GM18499 (cell line): ENCODE measurements at regions not wholly inside any gene's neighbourhood (a gene's known extent, or its start where the extent isn't known, plus 50 kb on each side); places are given as distances from the start of the nearest gene placed in this dataset.
"Not testable (repeated sequence)": the region's sequence is repeated elsewhere in the genome, so short reads cannot be mapped to it uniquely, and the experiment has no call there.

Experiments used
- ATAC-seq: cut with Tn5 transposase; IDR thresholded peaks from one replicate; pipeline ENCODE4 v1.9.1; 2021; ENCODE audit warnings: moderate number of reproducible peaks; ENCODE audit not compliant: insufficient read depth, unreplicated experiment

DNA sequence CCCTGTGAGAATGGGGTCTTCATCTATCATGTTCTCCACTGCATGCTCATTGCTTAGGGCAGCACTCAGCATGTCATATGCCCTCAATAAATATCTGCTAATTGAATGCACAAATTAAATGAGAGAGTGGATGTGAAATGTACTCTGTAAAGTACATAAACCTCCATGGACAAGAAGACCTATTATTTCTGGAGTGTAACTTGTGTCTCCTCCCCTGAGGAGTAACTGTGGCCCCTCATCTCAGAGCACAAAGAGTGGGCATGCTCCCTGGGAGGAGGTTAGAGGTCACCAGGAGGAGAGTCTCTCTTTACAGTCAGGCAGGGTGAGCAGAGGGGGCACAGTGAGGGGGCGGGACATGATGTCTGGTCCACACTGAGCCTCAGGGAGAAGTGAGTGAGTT is 313.6 kb upstream of the PODXL start:
- no peak for ATAC-seq

- no peak for ATAC-seq
These were observed 312.9 kb upstream of the PODXL start for GRCh38 chr7:131869169-131869844.

DNA sequence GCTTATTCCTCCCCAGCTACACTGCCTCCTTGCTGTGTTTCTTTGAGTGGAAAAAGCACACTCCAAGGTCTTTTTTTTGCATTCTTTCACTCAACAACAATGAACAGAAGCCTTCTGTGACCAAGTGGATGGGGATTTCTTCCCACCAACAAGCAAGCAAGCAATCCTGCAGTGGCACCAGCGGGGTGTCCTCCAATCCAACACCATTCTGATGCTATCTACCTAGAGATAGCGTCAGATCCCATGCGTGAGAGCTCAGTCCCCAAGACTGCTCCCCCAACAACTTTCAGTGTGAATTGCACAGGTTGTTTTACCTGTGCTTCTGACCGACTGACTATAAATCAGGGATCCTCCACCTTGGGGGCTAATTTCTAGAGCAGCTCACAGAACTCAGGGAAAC is 311.0 kb upstream of the PODXL start:
- no peak for ATAC-seq

DNA sequence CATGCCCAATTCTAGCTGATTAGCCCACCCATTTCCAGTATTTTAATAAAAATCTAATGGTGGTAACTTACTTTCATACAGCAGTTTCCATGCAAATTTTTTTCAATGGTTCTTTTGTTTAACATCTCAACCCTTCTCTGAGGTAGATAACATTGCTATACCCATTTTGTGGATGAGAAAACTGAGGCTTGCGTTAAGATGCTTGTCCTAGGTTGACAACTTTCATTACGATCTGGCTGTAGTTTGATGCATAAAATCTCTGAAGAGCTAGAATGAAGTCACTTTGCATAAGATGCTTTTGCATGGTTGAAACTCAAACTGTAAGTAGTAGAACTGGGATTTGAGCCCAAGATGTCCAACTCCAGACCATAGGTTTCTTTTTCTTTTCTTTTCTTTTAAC is 309.5 kb upstream of the PODXL start:
- no peak for ATAC-seq

DNA sequence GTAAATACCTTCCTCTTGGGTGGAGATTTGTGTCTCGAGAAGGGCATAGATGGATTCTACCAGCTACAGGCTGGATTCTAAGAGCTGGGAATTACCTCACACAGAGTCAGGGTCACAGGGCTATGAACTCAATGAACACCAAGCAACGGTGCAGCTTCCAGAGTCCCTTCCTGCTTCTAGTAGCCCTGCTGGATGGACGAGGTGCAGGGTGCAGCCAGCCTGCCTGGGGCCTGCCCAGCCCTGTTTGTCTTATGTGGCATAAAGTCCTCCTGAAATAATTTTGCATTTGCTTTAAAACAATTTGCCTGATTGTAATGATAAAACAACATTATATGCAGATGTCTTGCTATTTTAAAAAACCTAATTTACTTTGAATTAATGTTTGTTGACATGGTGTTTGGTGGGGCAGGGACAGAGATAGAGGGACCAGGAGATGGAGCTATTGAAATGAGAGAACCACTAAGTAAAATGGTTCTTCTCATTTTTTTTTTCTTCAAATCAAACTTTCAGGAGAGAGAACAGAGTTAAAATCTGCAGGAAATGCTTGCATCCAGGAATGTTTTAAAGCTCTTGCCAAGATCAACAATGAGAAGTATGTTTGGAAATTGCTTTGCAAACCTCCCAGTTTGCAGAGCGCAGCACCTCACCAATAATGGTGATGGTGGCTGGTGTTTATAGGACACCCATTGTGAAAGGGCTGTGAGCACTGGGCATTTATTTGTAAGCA is 305.4 kb upstream of the PODXL start:
- ATAC-seq = no peak

DNA sequence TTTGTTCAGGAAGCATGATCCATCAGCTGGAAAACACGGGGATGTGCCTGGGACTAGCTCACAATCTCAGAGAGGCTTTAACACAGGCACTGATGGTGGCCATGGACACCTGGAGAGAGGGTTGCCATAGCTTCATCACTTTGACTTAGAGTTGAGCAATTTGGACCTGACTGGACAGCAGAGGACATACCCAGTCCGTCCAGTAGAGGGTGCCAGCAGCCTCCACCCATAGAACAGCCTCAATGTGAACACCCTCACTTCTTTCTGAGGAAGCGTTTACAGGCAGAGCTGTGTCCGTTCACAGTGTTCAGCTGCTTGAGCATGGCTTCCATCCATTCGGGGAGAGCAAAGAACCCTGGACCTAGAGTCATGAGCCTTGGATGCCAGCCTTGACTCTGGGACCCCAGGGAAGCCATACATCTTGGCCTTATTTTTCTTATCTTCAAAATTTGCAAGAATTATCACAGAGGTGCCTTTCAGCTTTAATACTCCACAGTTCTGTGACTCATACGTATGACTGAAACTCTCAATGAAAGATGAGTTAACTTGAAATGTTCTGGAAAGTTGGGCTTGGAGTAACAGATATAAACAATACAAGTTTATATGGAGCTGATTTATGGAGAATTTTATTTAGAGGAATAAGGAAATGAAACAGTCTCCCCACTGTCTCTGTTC is 302.9 kb upstream of the PODXL start:
- no peak for ATAC-seq

GRCh38 chr7:131858611-131859010 is 302.2 kb upstream of the PODXL start:
- no peak for ATAC-seq

- no peak for ATAC-seq
These were observed 293.0 kb upstream of the PODXL start for GRCh38 chr7:131849472-131849871.

DNA sequence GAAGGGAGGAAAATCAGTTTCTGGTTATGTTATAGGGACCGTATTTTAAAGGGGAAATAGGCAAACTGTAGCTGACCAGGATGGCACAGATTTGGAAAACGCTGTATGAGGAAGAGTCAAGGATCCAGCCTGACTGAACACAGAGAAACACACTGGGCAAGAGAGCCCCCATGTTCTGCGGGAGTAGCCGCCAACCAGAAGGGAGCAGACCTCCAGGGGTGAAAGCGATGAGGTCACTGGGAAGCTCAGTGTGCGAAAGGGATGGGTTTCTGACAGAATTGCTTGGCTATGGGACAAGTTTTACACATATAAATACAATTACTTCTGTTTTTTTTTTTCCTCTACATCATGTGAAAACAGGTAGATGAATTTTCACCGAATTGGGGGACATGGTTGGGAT is 291.6 kb upstream of the PODXL start:
- no peak for ATAC-seq

GRCh38 chr7:131845573-131846314 is 289.3 kb upstream of the PODXL start:
- no peak for ATAC-seq

DNA sequence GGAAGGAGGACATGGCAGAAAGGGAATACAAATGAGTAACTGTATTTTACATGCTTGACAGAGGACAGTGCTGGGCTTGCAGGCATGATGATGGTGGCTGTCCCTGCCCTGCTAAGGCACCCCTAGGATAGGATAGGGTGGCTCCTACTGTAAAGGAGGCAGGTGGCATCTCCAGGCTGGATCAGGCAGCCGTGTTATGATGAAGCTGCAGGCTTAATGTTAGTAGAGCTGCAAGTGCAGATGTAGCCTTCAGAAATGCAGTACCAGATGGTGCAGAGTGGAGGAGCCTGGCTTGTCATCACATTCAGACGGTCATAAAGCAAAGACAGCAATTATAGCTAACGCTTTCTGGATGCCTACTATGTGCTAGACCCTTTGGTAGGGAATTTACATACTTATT is 287.9 kb upstream of the PODXL start:
- ATAC-seq = no peak

- no peak for ATAC-seq
These were observed 287.5 kb upstream of the PODXL start for GRCh38 chr7:131843898-131844331.

- no peak for ATAC-seq
These were observed 283.7 kb upstream of the PODXL start for GRCh38 chr7:131839967-131840690.

GRCh38 chr7:131836733-131837132 is 280.3 kb upstream of the PODXL start:
- ATAC-seq = no peak

- ATAC-seq = no peak
These were observed 278.7 kb upstream of the PODXL start for GRCh38 chr7:131835141-131835540.

- ATAC-seq = no peak
These were observed 274.3 kb upstream of the PODXL start for GRCh38 chr7:131830681-131831080.

DNA sequence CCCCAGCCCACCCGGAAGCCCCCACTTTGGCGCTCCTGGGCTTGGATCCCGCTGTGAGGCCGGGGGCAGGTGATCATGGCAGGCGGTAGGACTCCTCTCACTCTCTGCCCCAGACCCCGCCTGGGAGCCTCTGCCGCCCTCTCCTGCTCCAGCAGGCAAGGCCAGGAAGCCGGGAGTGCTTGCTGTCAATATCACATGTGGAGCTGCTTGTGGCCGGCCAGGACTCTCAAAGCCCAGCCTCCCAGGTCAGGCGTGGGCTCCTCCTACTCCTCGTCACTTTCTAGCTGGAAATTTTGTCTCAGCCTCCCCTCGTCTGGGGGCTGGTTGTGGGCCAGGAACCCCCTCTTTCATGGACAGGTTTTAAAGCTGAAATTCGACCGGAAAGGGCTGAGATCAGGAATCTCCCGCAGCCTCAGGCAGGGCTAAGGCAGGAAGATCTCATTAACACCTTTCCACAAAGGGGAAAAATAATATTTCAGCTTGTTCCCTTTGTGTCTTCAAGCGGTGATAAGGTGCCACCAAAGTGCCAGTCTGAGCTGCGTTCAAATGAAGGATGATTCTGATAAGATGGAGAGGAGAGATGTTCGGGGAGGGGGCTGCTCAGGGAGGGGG is 273.6 kb upstream of the PODXL start:
- ATAC-seq = no peak

DNA sequence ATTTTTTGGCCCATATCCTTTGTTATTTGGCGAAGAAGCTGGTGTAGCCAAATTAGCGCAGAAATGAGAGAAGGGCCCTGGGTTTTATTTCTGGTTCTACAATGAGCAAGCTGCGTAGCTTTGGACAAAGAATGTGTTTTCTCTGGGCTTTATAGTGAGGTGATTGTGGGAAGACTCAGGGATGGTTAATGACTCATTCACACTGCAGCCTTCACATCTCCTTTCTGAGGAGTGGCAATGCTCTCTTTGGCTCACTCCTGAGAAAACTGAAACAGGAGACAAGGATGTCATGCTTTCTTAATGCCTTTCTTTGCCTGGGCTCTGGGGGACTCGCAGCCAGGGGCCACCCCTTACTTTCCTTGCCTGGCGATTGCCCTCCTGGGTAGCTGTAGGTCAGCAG is 271.0 kb upstream of the PODXL start:
- no peak for ATAC-seq

DNA sequence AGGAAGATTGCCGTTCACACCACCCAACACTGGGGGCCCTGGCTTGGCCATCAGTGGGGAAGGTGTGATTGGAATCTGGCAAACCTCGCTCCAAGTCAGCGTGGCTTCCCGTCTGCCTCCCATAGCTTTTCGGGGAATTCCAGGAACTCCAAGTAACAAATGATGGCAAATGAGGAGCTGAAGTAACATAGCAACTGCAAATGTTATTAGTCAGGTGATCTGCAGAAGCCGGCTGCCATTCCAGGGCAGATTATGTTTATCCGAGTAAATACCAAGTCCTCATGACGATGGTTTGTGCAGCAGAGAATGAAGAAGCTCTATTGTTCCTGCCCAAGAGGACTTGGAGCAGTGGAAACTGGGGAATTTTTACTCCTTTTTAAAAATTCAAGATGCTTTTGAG is 270.5 kb upstream of the PODXL start:
- no peak for ATAC-seq

DNA sequence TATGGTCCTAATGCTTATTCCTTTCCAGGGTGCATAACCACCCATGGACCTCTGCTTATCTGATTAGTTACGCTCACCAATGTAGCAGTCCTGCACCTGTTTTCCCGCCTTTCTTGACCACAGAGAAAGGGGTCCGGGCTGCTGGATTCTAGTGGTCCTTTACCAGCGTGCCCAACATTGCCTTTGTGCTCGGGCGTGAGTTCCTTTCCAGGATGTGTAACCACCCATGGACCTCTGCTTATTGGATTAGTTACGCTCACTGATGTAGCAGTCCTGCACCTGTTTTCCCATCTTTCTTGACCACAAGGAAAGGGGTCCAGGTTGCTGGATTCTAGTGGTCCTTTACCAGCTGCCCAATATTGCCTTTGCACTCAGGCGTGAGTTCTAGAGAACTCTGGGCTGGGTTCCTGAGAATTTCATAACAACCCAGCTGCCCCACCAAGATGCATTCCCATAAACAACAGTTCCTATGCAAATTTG is 267.6 kb upstream of the PODXL start:
- not testable (repeated sequence) for ATAC-seq
